HG03095 (cell line): ENCODE measurements at regions not wholly inside any gene's neighbourhood (a gene's known extent, or its start where the extent isn't known, plus 50 kb on each side); places are given as distances from the start of the nearest gene placed in this dataset.

Source experiments
- ATAC-seq: cut with Tn5 transposase; IDR thresholded peaks from one replicate; pipeline ENCODE4 v1.9.1; 2021; ENCODE audit warnings: moderate library complexity; ENCODE audit not compliant: unreplicated experiment

DNA sequence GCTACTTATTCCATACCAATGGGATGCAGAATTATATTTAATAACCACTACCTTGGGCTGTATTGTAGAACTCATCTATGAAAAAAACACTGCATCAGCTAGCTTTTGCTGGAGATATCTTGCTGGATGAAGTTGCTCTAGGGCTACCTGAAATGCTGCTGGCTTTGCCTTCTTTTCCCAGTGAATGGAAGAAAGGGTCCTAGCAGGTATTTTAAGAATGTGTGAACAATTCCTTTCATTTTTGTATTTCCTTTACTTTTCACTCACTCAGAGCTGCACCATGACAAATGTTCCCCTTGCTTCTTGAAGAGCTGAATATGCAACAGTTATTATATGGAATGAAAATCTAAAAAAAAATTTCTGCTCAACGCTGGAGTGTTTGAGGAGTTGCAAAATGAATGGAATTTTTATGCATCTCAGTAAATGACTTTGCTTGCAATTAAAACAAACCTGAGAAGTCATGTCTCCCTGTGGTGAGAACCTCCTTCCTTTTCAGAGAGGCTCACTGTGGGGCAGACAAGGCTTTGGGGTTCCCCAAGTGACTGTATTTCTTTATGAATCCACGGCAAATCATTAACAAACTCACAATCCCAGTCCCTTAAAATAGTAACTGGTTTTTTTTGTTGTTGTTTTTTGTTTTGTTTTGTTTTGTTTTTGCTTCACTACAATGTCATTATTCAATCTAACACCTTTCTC lies 566.8 kb upstream of the KIRREL3 start:
- ATAC-seq = no peak

DNA sequence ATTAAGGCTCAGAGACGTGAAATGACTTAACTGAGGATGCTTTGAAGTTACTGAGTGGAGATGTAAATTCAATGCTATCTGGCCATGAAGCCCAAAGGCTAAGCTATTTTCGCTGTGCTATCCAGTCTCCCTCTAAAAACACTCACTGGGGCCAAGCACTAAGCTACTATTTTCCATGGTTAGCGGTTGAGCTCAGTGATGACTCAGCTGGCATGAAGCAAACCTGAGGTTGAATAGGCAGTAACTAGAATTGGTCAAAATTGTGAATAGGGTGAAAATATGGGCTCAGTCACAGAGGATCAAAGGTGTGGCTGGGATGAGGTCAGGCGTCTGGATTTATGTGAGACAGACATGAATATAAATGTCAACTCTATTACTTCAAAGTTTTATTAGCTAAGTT lies 564.2 kb upstream of the KIRREL3 start:
- ATAC-seq = no peak

DNA sequence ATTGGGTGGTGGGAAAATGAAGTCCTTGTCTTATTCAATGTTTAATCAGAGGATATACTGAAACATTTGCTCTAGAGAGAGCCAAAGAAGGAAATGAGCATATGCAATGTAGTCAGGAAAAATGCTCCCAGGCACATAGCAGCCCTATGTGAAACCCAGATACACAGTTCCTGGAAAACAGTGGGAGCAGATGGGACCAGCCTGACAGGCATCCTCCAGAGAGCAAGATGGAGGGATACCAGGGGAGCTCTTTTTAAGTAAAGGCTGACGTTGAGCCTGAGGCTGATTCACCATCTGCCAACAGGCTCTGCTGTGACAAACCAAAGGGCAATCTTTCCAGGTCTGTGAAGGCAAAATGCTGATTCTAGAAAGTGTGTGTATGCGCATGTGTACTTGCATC lies 559.4 kb upstream of the KIRREL3 start:
- ATAC-seq = no peak

GRCh38 chr11:127552446-127552845 lies 551.9 kb upstream of the KIRREL3 start:
- ATAC-seq = no peak

DNA sequence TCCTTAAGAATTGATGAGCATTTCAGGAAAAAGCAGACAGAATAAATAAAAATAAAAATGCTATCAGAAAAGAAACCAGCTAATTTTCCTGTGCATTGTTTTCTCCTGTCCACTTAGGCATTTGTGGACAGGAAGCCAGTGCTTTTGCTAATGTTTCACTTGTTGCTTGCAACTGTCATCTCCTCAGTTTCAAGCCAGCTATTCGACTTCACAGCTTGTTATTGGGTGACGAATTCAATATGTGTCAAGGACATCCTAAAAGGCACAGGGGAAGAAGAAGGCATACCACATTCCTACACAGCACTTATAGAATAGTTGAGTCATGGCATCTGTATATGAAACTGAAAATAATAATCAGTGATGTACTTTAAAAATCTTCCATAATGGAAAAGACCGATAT lies 530.6 kb upstream of the KIRREL3 start:
- ATAC-seq = no peak

GRCh38 chr11:127528297-127528696 lies 527.7 kb upstream of the KIRREL3 start:
- no peak for ATAC-seq

DNA sequence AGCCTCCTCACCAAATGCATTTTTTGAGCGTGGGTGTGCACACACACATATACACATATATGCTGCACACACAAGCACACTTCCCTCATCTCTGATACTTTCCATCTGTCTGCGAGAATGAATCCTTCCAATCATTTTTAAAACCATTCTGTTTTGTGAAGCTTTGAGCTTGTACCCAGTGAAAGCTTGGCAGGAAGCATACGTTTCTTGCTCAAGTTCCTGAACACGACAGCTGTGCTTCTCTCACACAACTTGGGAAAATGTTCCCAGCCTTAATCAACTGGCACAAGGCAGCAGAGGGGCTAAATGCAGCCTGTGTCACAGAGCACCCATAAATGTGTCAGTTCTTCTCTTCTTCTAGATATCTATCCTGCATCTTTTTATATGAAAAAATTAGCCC lies 524.0 kb upstream of the KIRREL3 start:
- no peak for ATAC-seq

DNA sequence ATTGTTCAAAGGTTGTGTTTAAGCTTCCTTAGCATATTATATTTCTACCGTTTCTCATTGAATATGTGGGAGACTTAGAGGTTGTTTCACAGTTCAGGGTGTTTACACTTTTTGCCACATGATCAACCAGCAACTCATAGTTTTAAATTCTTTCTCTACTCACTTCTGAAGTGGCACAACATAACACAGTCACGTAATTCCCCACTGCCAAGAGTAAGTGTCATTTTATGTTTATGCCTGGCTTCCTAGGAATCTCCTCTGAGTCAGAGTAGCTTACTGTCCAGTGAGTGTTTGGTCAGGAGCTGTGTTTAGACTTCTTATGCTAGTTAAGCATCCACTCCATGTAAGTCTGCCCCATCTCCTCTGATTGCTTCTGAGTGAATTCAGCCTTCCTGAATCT lies 520.8 kb upstream of the KIRREL3 start:
- no peak for ATAC-seq

- no peak for ATAC-seq
These were observed 507.3 kb upstream of the KIRREL3 start for GRCh38 chr11:127507851-127508250.

GRCh38 chr11:127506647-127507046 lies 506.1 kb upstream of the KIRREL3 start:
- ATAC-seq = no peak

DNA sequence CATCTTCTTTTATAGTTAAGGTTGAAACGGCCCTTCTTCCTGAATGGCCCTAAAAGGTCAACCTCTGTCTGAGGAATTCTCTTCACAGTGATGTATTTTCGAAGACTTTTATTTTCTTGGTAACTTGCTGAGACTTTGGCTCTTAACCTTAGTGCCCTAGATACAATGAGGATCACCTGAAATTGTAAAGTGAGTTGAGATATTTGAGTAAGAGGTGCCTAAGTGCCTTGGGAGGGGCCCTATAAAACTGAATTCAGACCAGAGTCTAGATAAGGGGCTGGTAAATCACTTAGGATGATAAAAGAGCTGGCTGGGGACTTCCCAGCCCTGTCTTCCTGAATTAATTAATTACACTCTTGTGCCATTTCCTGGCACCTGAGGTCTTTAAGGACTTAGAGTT lies 505.6 kb upstream of the KIRREL3 start:
- no peak for ATAC-seq

GRCh38 chr11:127496165-127496564 lies 495.6 kb upstream of the KIRREL3 start:
- ATAC-seq = no peak

GRCh38 chr11:127493330-127494022 lies 492.9 kb upstream of the KIRREL3 start:
- no peak for ATAC-seq

DNA sequence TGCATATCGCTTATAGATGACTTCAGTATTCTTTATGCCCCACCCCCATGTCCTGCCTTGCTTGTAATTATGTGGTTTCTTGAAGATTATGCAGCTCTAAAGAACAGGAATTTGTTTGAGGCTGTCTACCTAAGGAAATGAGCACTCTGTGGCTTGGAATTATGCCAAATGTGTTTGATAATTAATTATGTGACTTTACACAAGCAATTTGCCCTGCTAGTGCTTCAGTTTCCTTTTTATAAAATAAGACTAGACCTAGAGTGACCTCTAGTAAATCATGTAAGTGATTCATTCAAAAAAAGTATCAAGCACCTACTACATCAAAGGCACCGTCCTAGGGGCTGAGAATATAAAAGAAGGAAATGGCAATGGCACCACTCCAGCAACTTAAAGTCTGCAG lies 491.5 kb upstream of the KIRREL3 start:
- ATAC-seq = no peak

GRCh38 chr11:127491589-127491988 lies 491.0 kb upstream of the KIRREL3 start:
- no peak for ATAC-seq

GRCh38 chr11:127490896-127491295 lies 490.3 kb upstream of the KIRREL3 start:
- no peak for ATAC-seq

- no peak for ATAC-seq
These were observed 485.0 kb upstream of the KIRREL3 start for GRCh38 chr11:127485541-127485940.

DNA sequence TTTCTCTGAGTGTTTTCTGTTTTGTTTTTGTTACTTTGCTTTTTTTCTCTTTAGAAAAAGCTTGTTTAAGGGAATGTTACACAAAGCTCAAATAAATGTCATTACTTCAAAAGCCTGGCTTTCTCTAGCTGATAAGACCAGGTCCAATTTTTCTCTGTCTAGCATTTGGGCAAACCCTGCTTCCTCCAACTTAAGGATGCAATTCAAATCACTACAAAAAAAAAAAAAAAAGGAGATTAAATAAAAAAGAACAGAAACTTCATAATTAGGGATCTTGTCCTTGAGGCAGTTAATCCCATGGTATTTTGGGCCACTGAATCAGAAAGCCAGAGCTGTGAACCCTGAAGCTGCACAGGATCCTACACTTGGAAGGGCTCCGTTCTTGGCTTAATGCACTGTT lies 480.8 kb upstream of the KIRREL3 start:
- ATAC-seq = no peak

DNA sequence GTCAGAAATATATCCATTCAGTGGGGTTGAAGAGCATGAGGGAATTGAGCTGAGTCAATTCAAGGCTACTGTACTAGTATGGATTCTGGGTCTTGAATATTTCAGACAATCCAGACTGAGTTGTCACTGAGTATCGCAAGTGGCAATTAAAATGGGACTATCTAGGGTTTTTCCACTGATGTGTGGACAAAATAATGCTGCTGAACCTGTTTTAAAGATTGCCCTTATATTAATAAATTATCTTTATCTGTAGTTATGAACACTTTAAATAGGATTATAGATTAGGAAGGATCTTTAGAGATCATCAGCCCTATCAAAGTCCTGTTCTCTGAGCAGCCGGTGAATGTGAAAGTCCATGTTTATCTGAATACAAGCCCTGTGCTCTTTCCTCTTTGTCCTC lies 478.3 kb upstream of the KIRREL3 start:
- ATAC-seq = no peak

DNA sequence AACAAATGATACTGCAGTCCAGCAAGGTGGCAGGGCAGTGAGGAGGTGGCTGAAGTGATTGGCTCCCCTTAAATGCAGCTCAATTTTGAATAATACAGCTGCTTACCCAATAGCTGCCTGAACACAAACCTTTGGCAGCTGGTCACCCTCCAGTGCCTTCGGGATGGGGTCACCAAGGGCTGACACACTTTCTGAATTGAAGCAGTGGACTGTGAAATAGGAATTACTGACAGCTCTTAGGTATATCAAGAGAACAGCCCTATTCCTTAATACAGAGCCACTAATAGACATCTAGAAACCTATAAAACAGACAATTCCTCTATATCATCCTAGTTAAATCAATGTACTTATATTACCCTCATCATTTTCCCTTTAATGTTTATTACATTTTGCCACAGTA lies 474.2 kb upstream of the KIRREL3 start:
- ATAC-seq = no peak

- ATAC-seq = no peak
These were observed 471.9 kb upstream of the KIRREL3 start for GRCh38 chr11:127472505-127472904.

- no peak for ATAC-seq
These were observed 471.1 kb upstream of the KIRREL3 start for GRCh38 chr11:127471662-127472061.
